ENCODE measurements at regions not wholly inside any gene's neighbourhood (a gene's known extent, or its start where the extent isn't known, plus 50 kb on each side); places are given as distances from the start of the nearest gene placed in this dataset.

DNA sequence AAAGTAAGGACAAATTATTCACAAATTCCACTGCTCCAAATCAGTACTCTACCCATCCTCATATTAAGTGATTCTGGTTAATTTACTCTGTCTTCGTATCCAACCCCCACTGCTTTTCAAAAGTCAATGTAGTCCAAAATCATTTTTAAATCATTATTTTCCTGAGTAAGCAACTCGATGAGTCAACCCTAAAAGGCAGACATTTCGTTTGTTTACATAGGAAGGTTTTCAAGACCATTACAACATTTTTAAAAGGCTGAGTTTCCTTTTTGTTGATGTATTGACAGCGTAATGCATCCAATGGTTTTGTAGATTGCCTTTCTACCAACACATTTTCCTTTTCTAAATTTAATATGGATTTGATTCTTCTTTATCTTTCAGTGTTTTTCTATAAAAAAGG lies 523.0 kb upstream of the ANKRD30A start:
- Histone ChIP-seq H3K27me3 (ENCODE audit: insufficient read depth, low read depth) (peaks cover 3% of the 10 kb centered on the region; the same call in 1 of the 2 replicates), H3K4me3 (no peak overlapping the region), H3K4me1 (replicated peaks; ENCODE audit: insufficient read depth) (no peaks in the 10 kb centered on the region), H3K79me2 (ENCODE audit: low read depth) (no peaks in the 10 kb centered on the region), H2AFZ (no peak overlapping the region), H4K20me1 (ENCODE audit: insufficient read depth) (no peaks in the 10 kb centered on the region), H3K9me2 (ENCODE audit: insufficient read depth) (no peaks in the 10 kb centered on the region), H3K27ac (no peak overlapping the region), H3K36me3 (ENCODE audit: low read depth) (no peaks in the 10 kb centered on the region), H3F3A (ENCODE audit: insufficient read depth, low read depth) (no peaks in the 10 kb centered on the region), H3K4me2 (no peak overlapping the region), H3K9me3 (ENCODE audit: insufficient read depth, low read depth) (no peaks in the 10 kb centered on the region)
- intact Hi-C loops (cut with micrococcal nuclease; ENCODE audit: unreplicated experiment): no loop called here
- POLR2A ChIA-PET (ENCODE audit: unreplicated experiment): no interaction called here
- CTCF ChIA-PET: no interaction called here
- no peak for DNase-seq
- BruUV-seq (replicated peaks): no TSS peak
- TF ChIP-seq, protein P1, sequence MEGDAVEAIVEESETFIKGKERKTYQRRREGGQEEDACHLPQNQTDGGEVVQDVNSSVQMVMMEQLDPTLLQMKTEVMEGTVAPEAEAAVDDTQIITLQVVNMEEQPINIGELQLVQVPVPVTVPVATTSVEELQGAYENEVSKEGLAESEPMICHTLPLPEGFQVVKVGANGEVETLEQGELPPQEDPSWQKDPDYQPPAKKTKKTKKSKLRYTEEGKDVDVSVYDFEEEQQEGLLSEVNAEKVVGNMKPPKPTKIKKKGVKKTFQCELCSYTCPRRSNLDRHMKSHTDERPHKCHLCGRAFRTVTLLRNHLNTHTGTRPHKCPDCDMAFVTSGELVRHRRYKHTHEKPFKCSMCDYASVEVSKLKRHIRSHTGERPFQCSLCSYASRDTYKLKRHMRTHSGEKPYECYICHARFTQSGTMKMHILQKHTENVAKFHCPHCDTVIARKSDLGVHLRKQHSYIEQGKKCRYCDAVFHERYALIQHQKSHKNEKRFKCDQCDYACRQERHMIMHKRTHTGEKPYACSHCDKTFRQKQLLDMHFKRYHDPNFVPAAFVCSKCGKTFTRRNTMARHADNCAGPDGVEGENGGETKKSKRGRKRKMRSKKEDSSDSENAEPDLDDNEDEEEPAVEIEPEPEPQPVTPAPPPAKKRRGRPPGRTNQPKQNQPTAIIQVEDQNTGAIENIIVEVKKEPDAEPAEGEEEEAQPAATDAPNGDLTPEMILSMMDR (conservative IDR thresholded peaks at IDR 0.05): no peak
- TF ChIP-seq EZH2 (IDR thresholded peaks at IDR 0.05; ENCODE audit: low read depth): no peak

DNA sequence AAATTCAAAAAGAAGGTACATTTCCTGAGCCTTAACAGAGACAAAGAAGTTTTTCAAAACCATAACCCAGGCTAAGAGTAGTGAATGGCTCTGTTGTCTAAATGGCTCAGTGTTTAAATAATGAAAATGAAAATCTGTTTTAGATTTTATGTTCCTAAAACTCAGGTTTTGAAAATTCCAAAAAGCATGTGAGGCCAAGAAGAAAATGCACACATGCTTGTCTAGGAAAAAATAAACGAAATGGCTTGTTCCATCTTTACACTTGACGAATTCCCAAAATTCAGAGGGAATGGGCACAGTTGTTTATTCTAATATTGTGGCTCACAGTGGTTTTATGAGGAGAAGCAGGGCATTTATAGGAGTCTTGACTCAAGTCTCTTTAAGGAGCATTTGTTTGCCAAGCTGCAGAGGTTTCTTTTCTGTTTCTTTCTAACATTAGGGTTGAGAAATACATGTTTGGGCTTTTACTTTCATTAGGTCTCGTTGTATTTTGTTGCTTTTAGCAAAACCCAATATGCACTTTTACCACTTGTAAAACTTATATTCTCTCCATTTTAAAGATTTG lies 527.6 kb upstream of the ANKRD30A start:
- Histone ChIP-seq H3K9me3 (ENCODE audit: insufficient read depth, low read depth) (no peaks in the 10 kb centered on the region), H3F3A (ENCODE audit: insufficient read depth, low read depth) (no peaks in the 10 kb centered on the region), H3K4me3 (no peak overlapping the region), H3K36me3 (ENCODE audit: low read depth) (no peaks in the 10 kb centered on the region), H3K4me2 (no peak overlapping the region), H2AFZ (no peak overlapping the region), H3K79me2 (ENCODE audit: low read depth) (no peaks in the 10 kb centered on the region), H3K27me3 (ENCODE audit: insufficient read depth, low read depth) (peaks cover 3% of the 10 kb centered on the region; the same call in 1 of the 2 replicates), H4K20me1 (ENCODE audit: insufficient read depth) (no peaks in the 10 kb centered on the region), H3K4me1 (replicated peaks; ENCODE audit: insufficient read depth) (no peaks in the 10 kb centered on the region), H3K27ac (no peak overlapping the region), H3K9me2 (ENCODE audit: insufficient read depth) (no peaks in the 10 kb centered on the region)
- CTCF ChIA-PET: no interaction called here
- BruUV-seq (replicated peaks): no TSS peak
- POLR2A ChIA-PET (ENCODE audit: unreplicated experiment): no interaction called here
- intact Hi-C loops (cut with micrococcal nuclease; ENCODE audit: unreplicated experiment): no loop called here
- TF ChIP-seq, protein P1 (conservative IDR thresholded peaks at IDR 0.05): no peak
- no peak for TF ChIP-seq EZH2 (IDR thresholded peaks at IDR 0.05; ENCODE audit: low read depth)
- no peak for DNase-seq

DNA sequence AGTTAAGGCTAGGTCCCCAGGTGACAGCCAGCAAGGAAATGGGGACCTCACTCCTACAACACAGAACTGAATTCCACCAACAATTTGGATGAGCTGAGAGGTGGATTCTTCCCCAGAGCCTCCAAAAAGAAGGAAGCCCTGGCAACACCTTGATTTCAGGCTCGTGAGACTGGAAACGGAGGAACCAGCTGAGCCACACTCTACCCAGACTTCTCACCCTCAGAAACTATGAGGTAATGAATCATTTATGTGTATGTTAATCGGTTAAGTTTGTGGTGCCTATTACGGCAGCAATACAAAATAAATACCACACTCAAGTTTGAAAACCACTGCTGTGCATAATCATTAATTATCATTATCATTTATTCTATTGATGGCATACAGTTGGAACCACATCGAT lies 532.4 kb upstream of the ANKRD30A start:
- Histone ChIP-seq H3K27ac (no peak overlapping the region), H3F3A (ENCODE audit: insufficient read depth, low read depth) (no peaks in the 10 kb centered on the region), H4K20me1 (ENCODE audit: insufficient read depth) (no peaks in the 10 kb centered on the region), H3K36me3 (ENCODE audit: low read depth) (no peaks in the 10 kb centered on the region), H3K9me3 (ENCODE audit: insufficient read depth, low read depth) (no peaks in the 10 kb centered on the region), H2AFZ (no peak overlapping the region), H3K4me1 (replicated peaks; ENCODE audit: insufficient read depth) (no peaks in the 10 kb centered on the region), H3K4me3 (no peak overlapping the region), H3K9me2 (ENCODE audit: insufficient read depth) (no peaks in the 10 kb centered on the region), H3K79me2 (ENCODE audit: low read depth) (no peaks in the 10 kb centered on the region), H3K27me3 (ENCODE audit: insufficient read depth, low read depth) (no peaks in the 10 kb centered on the region), H3K4me2 (no peak overlapping the region)
- BruUV-seq (replicated peaks): no TSS peak
- intact Hi-C loops (cut with micrococcal nuclease; ENCODE audit: unreplicated experiment): no loop called here
- POLR2A ChIA-PET (ENCODE audit: unreplicated experiment): no interaction called here
- TF ChIP-seq, protein P1 (conservative IDR thresholded peaks at IDR 0.05): no peak
- TF ChIP-seq EZH2 (IDR thresholded peaks at IDR 0.05; ENCODE audit: low read depth): no peak
- DNase-seq: no peak
- CTCF ChIA-PET: no interaction called here
